NT2/D1 (cell line): ENCODE measurements at regions not wholly inside any gene's neighbourhood (a gene's known extent, or its start where the extent isn't known, plus 50 kb on each side); places are given as distances from the start of the nearest gene placed in this dataset.

ENCODE experiments used
- SUZ12 ChIP-seq: IDR thresholded peaks from 2 replicates; pipeline ENCODE4 v1.6.1; 2011; ENCODE audit not compliant: insufficient read length, insufficient read depth; ENCODE audit errors: extremely low read depth
- YY1 ChIP-seq: IDR thresholded peaks from 2 replicates; pipeline ENCODE4 v1.6.1; 2011; ENCODE audit not compliant: insufficient read length, insufficient read depth
- ZNF274 ChIP-seq: IDR thresholded peaks from 2 replicates; pipeline ENCODE4 v1.6.1; 2011; ENCODE audit warnings: mild to moderate bottlenecking, low read depth, low read length

GRCh38 chr10:128859738-128860386, 607.2 kb upstream of the MGMT start:
- TF ChIP-seq YY1 (no peak), ZNF274 (no peak), SUZ12 (no peak)
